Progenitor cell of endocrine pancreas (in vitro differentiated cells): ENCODE measurements at regions not wholly inside any gene's neighbourhood (a gene's known extent, or its start where the extent isn't known, plus 50 kb on each side); places are given as distances from the start of the nearest gene placed in this dataset.

Source experiments
- DNase-seq: peaks from one replicate; pipeline ENCODE4 v3.0.0; 2021; ENCODE audit warnings: low spot score; ENCODE audit not compliant: unreplicated experiment
- H3K27ac Mint-ChIP-seq: 2 replicates; pipeline ENCODE4 v1.8.0; 2021; ENCODE audit warnings: mild to moderate bottlenecking, moderate library complexity, mixed read lengths
- H3K27me3 Mint-ChIP-seq: 2 replicates; pipeline ENCODE4 v1.8.0; 2021; ENCODE audit warnings: mixed read lengths
- H3K36me3 Mint-ChIP-seq: 2 replicates; pipeline ENCODE4 v1.8.0; 2022; ENCODE audit warnings: mixed read lengths; ENCODE audit not compliant: insufficient read depth
- H3K4me1 Mint-ChIP-seq: 2 replicates; pipeline ENCODE4 v1.8.0; 2021; ENCODE audit warnings: low read depth, mixed read lengths
- H3K4me3 Mint-ChIP-seq: 2 replicates; pipeline ENCODE4 v1.8.0; 2021; ENCODE audit warnings: low read depth, mild to moderate bottlenecking, moderate library complexity, mixed read lengths
- H3K9me3 Mint-ChIP-seq: 2 replicates; pipeline ENCODE4 v1.8.0; 2021; ENCODE audit warnings: low read depth, mixed read lengths
- TF ChIP-seq, protein P1 (sequence below): fragments of 200-600 bp; sonication (generic); IDR thresholded peaks from one replicate; pipeline ENCODE4 v1.5.0; 2021; ENCODE audit warnings: antibody characterized with exemption, mild to moderate bottlenecking; ENCODE audit not compliant: unreplicated experiment

DNA sequence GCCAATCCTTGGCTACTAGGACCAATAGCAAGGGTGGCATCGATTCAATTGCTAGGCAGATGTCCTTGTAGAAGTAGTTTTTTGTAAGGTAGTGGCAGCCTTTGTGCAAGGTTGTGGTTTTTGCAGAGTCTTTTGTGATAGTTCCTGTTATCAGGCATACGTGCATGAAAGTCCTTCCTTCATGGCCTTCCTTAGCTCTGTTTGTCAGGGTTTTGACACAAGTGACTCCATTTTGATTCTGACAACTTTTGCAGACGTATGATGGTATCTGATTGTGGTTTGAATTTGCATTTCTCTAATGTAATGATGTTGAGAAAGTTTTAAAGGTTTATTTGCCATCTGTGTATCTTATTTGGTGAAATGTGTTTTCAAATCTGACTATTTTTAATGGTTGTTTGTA lies 71.8 kb upstream of the SYPL1 start:
- TF ChIP-seq, protein P1, sequence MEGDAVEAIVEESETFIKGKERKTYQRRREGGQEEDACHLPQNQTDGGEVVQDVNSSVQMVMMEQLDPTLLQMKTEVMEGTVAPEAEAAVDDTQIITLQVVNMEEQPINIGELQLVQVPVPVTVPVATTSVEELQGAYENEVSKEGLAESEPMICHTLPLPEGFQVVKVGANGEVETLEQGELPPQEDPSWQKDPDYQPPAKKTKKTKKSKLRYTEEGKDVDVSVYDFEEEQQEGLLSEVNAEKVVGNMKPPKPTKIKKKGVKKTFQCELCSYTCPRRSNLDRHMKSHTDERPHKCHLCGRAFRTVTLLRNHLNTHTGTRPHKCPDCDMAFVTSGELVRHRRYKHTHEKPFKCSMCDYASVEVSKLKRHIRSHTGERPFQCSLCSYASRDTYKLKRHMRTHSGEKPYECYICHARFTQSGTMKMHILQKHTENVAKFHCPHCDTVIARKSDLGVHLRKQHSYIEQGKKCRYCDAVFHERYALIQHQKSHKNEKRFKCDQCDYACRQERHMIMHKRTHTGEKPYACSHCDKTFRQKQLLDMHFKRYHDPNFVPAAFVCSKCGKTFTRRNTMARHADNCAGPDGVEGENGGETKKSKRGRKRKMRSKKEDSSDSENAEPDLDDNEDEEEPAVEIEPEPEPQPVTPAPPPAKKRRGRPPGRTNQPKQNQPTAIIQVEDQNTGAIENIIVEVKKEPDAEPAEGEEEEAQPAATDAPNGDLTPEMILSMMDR, result no peak
- H3K27ac Mint-ChIP-seq, result no peak overlapping the region
- DNase-seq, result no peak
- H3K4me1 Mint-ChIP-seq, result no peaks in the 10 kb centered on the region
- peaks cover 15% of the 10 kb centered on the region for H3K27me3 Mint-ChIP-seq
- H3K4me3 Mint-ChIP-seq, result no peak overlapping the region
- no peaks in the 10 kb centered on the region for H3K36me3 Mint-ChIP-seq
- peaks cover 4% of the 10 kb centered on the region for H3K9me3 Mint-ChIP-seq

DNA sequence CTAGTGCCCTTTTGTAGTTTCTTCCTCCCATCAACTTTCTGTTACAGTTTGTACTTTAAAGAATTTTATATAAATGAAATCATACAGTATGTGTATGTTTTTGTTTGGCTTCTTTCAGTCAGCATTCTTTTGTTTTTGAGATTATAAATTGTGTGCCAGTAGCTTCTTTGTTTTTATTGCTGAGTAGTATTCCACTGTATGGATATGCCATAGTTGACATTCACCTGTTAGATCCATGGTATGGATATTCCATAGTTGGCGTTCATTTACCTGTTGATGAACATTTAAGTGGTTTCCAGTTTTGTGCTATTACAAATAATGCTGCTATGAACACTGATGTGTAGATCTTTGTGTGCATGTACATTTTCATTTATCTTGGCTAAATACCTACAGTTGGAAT lies 70.8 kb upstream of the SYPL1 start:
- peaks cover 16% of the 10 kb centered on the region for H3K27me3 Mint-ChIP-seq
- H3K4me3 Mint-ChIP-seq, result no peak overlapping the region
- TF ChIP-seq, protein P1, result no peak
- no peak for DNase-seq
- H3K4me1 Mint-ChIP-seq, result no peaks in the 10 kb centered on the region
- H3K9me3 Mint-ChIP-seq, result peaks cover 4% of the 10 kb centered on the region
- no peak overlapping the region for H3K27ac Mint-ChIP-seq
- no peaks in the 10 kb centered on the region for H3K36me3 Mint-ChIP-seq

DNA sequence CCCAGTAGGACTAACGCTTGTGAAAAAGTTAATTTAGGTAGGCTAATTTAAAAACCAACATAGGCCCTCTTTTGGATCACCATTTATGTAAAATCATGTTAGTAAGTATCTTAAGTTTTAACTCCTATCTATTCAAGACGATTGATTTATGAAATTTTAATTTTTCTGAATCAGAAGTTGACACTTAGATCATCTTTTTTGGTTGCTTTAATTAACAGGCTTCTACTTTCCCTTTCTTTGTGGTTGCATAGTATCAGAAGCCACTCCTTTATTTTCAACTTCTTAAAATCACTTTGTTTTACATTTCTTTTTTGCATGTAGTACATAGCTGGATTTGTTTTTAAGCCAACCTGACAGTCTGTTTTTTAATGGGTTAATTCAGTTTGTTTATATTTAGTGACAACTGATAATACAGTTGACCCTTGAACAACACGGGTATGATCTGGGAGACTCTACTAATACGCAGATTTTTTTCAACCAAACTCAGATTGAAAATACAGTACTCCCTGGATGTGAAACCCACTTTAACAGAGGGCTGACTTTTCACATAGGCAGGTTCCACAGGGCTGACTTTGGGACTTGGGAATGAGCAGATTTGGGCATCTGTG lies 69.7 kb upstream of the SYPL1 start:
- TF ChIP-seq, protein P1, result no peak
- Mint-ChIP-seq H3K4me1 (peaks cover 1% of the 10 kb centered on the region), H3K9me3 (peaks cover 4% of the 10 kb centered on the region), H3K27me3 (peaks cover 17% of the 10 kb centered on the region), H3K36me3 (no peaks in the 10 kb centered on the region), H3K4me3 (no peak overlapping the region), H3K27ac (no peak overlapping the region)
- no peak for DNase-seq

DNA sequence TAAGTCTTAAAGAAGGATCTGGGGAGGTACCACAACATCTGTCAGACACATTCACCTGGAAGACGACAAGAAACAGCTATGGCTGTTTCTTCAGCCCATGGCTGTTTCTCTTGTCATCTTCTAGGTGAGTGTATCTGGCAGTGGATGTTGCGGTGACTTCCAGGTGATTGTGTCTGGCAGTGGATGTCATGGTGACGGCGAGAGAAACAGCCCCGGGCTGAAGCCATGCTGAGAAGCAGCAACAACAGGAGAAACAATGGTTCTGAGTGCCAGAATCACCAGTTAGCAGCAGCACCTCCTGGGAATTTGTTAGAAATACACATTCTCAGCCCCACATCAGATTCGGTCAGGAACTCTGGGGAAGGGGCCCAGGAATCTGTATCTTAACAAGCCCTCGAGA lies 68.6 kb upstream of the SYPL1 start:
- H3K27me3 Mint-ChIP-seq, result peaks cover 25% of the 10 kb centered on the region
- H3K27ac Mint-ChIP-seq, result no peak overlapping the region
- H3K9me3 Mint-ChIP-seq, result no peaks in the 10 kb centered on the region
- H3K4me3 Mint-ChIP-seq, result no peak overlapping the region
- TF ChIP-seq, protein P1, result no peak
- H3K36me3 Mint-ChIP-seq, result no peaks in the 10 kb centered on the region
- no peak for DNase-seq
- H3K4me1 Mint-ChIP-seq, result peaks cover 3% of the 10 kb centered on the region

DNA sequence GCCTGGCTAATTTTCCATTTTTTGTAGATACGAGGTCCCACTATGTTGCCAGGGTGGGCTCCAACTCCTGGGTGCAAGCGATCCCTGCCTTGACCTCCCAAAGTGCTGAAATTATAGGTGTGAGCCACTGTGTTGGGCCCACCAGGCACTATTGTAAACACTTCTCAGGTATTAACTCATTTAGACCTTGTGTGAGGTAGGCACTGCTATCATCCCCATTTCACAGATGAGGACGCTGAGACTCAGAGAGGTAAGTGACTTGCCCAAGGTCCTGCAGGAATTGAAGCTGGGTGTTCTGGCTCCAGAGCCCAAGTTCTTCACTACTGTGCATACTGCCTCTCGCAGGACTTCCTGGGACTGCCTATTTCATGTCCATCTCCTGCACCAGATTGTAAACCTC lies 67.1 kb upstream of the SYPL1 start:
- peaks cover 3% of the 10 kb centered on the region for H3K4me1 Mint-ChIP-seq
- H3K36me3 Mint-ChIP-seq, result no peaks in the 10 kb centered on the region
- H3K27ac Mint-ChIP-seq, result no peak overlapping the region
- TF ChIP-seq, protein P1, result no peak
- H3K9me3 Mint-ChIP-seq, result no peaks in the 10 kb centered on the region
- DNase-seq, result no peak
- peaks cover 31% of the 10 kb centered on the region for H3K27me3 Mint-ChIP-seq
- no peak overlapping the region for H3K4me3 Mint-ChIP-seq
